Retinal pigment epithelial cell (primary cell): ENCODE measurements at regions not wholly inside any gene's neighbourhood (a gene's known extent, or its start where the extent isn't known, plus 50 kb on each side); places are given as distances from the start of the nearest gene placed in this dataset.
"Not testable (repeated sequence)": the region's sequence is repeated elsewhere in the genome, so short reads cannot be mapped to it uniquely, and the experiment has no call there.

ENCODE experiments used
- DNase-seq: peaks from one replicate; pipeline ENCODE4 v3.0.0-alpha.2; 2010; ENCODE audit warnings: low read depth
- H3K4me3 ChIP-seq: 2 replicates; pipeline ENCODE4 v1.5.1; 2011; ENCODE audit warnings: mild to moderate bottlenecking, low read length, control low read depth, moderate library complexity
- TF ChIP-seq, protein P1 (sequence below): conservative IDR thresholded peaks from 2 replicates; pipeline ENCODE4 v1.5.1; 2011; ENCODE audit warnings: low read depth, low read length, control low read depth, inconsistent platforms

DNA sequence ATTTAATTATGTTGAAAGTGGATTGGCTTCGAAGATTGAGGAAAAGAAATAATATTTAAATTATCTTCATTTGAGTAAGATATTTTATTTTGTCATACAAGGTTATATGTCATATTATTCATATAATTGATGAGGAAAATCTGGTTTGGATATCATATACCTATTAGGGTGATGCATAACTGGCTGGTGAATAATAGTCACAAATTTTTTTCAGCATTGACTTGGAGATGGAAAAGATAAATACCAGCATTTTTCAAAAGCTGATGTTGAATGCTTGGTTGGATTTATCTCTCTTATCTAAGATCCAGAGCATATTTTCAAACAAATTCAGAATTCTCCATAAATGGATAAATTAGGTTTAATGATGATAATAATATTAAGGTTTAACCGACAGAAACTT lies 93.5 kb upstream of the SLIT2 start:
- DNase-seq = no peak
- H3K4me3 ChIP-seq = no peak overlapping the region
- TF ChIP-seq, protein P1, sequence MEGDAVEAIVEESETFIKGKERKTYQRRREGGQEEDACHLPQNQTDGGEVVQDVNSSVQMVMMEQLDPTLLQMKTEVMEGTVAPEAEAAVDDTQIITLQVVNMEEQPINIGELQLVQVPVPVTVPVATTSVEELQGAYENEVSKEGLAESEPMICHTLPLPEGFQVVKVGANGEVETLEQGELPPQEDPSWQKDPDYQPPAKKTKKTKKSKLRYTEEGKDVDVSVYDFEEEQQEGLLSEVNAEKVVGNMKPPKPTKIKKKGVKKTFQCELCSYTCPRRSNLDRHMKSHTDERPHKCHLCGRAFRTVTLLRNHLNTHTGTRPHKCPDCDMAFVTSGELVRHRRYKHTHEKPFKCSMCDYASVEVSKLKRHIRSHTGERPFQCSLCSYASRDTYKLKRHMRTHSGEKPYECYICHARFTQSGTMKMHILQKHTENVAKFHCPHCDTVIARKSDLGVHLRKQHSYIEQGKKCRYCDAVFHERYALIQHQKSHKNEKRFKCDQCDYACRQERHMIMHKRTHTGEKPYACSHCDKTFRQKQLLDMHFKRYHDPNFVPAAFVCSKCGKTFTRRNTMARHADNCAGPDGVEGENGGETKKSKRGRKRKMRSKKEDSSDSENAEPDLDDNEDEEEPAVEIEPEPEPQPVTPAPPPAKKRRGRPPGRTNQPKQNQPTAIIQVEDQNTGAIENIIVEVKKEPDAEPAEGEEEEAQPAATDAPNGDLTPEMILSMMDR = no peak

DNA sequence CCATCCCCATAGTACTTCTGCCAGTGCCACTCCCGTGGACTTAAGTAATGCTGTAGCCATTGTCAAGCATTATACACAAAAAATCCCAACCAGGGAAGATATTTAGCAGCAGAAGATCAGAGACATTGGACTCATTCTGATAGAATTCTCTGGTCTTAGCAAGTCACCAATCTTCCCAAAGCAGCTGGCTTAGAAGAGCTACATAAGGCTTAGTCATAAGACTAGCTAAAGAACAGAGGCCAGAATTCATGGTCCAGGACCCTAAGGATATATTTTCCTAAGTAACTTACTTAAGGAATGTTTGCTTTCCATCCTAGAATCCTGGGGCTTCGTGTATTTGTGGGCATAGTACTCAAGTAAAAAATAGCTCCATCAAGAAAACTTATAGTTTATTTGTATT lies 100.3 kb upstream of the SLIT2 start:
- DNase-seq = no peak
- TF ChIP-seq, protein P1 = no peak

DNA sequence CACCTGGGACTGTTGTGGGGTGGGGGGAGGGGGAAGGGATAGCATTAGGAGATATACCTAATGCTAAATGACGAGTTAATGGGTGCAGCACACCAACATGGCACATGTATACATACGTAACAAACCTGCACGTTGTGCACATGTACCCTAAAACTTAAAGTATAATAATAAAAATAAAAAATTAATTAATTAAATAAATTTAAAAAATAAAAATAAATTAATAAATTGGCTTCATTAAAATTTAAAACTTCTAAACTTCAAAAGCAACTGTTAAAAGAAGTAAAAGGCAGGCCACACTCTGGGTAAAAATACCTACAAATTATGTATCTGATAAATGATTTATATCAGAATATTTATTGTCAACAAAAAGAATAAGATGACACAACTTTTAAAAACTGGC lies 102.6 kb upstream of the SLIT2 start:
- not testable (repeated sequence) for H3K4me3 ChIP-seq, DNase-seq

More for the DNA sequence above, 100.3 kb upstream of the SLIT2 start:
- no peak overlapping the region for H3K4me3 ChIP-seq

DNA sequence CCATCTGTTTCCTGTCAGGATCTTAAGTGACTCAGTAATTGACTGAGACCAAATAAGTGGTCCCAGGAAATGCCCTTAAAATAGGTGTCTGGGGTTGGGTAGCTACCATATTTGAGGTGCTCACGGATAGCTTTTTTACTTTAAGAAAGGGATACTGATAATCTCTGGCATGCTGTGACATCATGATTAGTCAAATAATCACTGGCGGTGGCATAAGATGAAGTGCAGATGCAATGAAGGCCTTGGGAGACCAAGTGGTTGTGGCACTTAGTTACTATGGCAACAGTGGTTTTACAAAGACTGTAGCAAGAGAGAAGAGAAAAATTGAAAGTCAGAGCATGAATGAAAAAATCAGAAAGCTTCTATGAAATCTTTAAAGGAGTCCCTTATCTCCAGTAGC lies 114.5 kb upstream of the SLIT2 start:
- no peak for DNase-seq
- H3K4me3 ChIP-seq = no peak overlapping the region
- TF ChIP-seq, protein P1 = no peak

DNA sequence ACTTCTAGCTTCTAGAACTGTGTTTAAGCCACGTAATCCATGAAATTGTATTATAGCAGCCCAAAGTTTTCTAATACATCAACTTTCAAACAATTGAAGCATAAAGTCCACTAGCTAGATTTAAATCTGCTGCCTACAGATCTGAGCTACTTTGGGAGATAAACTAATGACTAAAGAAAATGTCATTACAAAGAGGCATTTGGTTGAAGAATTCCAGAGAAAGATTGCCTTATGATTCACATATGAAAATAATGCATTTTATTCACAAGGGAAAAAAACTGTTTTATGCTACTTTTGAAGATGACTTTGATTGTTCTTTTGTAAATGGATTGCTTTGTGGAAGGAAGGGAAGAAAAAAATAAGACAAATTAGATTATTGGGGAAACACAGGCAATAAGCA lies 124.1 kb upstream of the SLIT2 start:
- DNase-seq = no peak
- H3K4me3 ChIP-seq = no peak overlapping the region
- TF ChIP-seq, protein P1 = no peak

DNA sequence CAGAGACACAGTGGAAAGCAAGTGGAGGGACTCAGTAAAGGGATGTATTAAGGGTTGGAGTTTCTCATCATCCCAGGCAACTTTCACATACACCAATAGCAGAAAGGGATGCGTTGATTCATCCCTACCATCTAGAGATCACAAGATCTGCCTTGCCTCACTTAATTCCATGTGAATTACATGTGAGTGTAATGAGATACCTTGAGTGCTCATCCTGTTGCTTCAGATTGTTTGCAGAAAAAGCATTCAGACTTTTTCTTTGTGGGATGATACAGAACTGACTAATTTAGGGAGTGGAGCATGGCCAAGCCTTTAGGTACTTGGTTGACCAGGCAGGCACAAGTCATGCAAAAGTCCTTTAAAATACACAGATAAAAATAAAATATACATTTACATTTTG lies 124.8 kb upstream of the SLIT2 start:
- no peak for DNase-seq
- no peak overlapping the region for H3K4me3 ChIP-seq
- TF ChIP-seq, protein P1 = no peak

DNA sequence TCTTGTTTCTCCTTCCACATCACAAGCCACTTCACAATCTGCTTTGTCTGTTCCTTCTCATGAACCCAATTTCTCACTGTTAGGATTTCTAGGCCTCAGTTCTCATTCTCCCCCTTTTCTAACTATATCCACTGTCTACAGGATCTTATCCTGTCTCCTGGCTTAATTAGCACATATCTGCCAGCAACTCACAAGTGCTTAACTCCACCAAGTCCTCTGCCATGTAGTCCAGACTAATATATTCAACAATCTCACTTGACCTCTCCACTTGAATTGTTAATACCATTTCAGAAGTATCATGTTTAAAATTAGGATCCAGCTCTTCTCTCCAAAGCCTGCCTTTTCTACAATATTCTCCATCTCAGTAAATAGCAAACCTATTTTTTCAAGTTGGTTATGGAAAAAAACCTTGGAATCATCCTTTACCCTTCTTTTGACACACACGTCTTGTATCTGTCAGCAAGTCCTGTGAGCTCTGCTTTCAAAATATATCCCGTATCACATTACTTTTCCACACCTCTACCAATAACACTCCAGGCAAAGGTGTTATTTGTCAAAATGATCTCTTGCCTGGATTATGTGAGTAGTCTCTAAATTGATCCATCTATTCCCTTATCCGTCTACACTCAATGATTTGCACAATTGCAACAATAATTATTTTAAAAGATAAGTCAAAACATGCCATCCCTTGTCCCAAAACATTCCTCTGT lies 127.2 kb upstream of the SLIT2 start:
- DNase-seq = no peak
- TF ChIP-seq, protein P1 = no peak
- no peak overlapping the region for H3K4me3 ChIP-seq
